HL-60 (cell line): ENCODE measurements at regions not wholly inside any gene's neighbourhood (a gene's known extent, or its start where the extent isn't known, plus 50 kb on each side); places are given as distances from the start of the nearest gene placed in this dataset.

Experiments
- CTCF ChIP-seq: IDR thresholded peaks from one replicate; pipeline ENCODE4 v1.5.1; 2011; ENCODE audit warnings: low read length, control low read depth, inconsistent platforms; ENCODE audit not compliant: insufficient read depth
- POLR2AphosphoS5 ChIP-seq: IDR thresholded peaks from 2 replicates; pipeline ENCODE4 v1.6.1; 2012; ENCODE audit warnings: low read depth
- REST ChIP-seq: IDR thresholded peaks from 2 replicates; pipeline ENCODE4 v1.6.1; 2012; ENCODE audit warnings: low read depth; ENCODE audit not compliant: insufficient replicate concordance
- SPI1 ChIP-seq: IDR thresholded peaks from 2 replicates; pipeline ENCODE4 v1.6.1; 2012; ENCODE audit warnings: low read depth, mild to moderate bottlenecking, borderline replicate concordance

- TF ChIP-seq CTCF (no peak), POLR2AphosphoS5 (no peak), REST (no peak), SPI1 (no peak)
These were observed 457.4 kb downstream of the TRHDE start for GRCh38 chr12:72729451-72730010.
